ENCODE measurements at regions not wholly inside any gene's neighbourhood (a gene's known extent, or its start where the extent isn't known, plus 50 kb on each side); places are given as distances from the start of the nearest gene placed in this dataset.

- no peak overlapping the region for H3K27ac ChIP-seq (ENCODE audit: low read depth in 1 of 2, low read length in 2 of 2)
- no peak for DNase-seq (ENCODE audit: low spot score)
- no peaks in the 10 kb centered on the region for H3K27me3 ChIP-seq (ENCODE audit: control insufficient read depth in 4 of 4, insufficient read depth in 4 of 4, low read length in 3 of 4)
- H3K4me3 ChIP-seq (ENCODE audit: low read depth in 1 of 3, low read length in 3 of 3) = no peak overlapping the region
- H3K9me3 ChIP-seq (ENCODE audit: control insufficient read depth in 4 of 4, low read length in 3 of 4) = peaks cover under 1 to 12% (median 4%) of the 10 kb centered on the region in 4 donors
- WGBS = 88% methylated on average over 1 of the region's 1 CpG
- TF ChIP-seq TAF1 (conservative IDR thresholded peaks at IDR 0.05) (no peak), YY1 (IDR thresholded peaks at IDR 0.05) (no peak), GABPA (IDR thresholded peaks at IDR 0.05 in 1 of 2, conservative IDR thresholded peaks at IDR 0.05 in 1 of 2) (no peak), CTCF (IDR thresholded peaks at IDR 0.05; ENCODE audit: low read depth, low read length, missing input control) (no peak), JUND (IDR thresholded peaks at IDR 0.05) (no peak), EGR1 (IDR thresholded peaks at IDR 0.05; ENCODE audit: low read depth in 2 of 2) (no peak), HNF4A (conservative IDR thresholded peaks at IDR 0.05) (no peak), RXRA (IDR thresholded peaks at IDR 0.05) (no peak), FOXA2 (IDR thresholded peaks at IDR 0.05) (no peak), ATF3 (IDR thresholded peaks at IDR 0.05) (no peak)
- TF ChIP-seq, protein P1, sequence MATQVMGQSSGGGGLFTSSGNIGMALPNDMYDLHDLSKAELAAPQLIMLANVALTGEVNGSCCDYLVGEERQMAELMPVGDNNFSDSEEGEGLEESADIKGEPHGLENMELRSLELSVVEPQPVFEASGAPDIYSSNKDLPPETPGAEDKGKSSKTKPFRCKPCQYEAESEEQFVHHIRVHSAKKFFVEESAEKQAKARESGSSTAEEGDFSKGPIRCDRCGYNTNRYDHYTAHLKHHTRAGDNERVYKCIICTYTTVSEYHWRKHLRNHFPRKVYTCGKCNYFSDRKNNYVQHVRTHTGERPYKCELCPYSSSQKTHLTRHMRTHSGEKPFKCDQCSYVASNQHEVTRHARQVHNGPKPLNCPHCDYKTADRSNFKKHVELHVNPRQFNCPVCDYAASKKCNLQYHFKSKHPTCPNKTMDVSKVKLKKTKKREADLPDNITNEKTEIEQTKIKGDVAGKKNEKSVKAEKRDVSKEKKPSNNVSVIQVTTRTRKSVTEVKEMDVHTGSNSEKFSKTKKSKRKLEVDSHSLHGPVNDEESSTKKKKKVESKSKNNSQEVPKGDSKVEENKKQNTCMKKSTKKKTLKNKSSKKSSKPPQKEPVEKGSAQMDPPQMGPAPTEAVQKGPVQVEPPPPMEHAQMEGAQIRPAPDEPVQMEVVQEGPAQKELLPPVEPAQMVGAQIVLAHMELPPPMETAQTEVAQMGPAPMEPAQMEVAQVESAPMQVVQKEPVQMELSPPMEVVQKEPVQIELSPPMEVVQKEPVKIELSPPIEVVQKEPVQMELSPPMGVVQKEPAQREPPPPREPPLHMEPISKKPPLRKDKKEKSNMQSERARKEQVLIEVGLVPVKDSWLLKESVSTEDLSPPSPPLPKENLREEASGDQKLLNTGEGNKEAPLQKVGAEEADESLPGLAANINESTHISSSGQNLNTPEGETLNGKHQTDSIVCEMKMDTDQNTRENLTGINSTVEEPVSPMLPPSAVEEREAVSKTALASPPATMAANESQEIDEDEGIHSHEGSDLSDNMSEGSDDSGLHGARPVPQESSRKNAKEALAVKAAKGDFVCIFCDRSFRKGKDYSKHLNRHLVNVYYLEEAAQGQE (IDR thresholded peaks at IDR 0.05) = no peak
- H3K4me1 ChIP-seq (ENCODE audit: control insufficient read depth in 4 of 4, insufficient read depth in 4 of 4, low read length in 3 of 4) = no peaks in the 10 kb centered on the region
- no peak overlapping the region for H3K9ac ChIP-seq (ENCODE audit: low read depth in 1 of 2, low read length in 2 of 2)
- no peaks in the 10 kb centered on the region for H3K36me3 ChIP-seq (ENCODE audit: control insufficient read depth in 4 of 4, insufficient read depth in 3 of 4, low read depth in 1 of 4, low read length in 3 of 4)
Measured at GRCh38 chr3:130604806-130605205, 87.8 kb downstream of the COL6A6 start.

- H3K4me1 ChIP-seq (ENCODE audit: control insufficient read depth in 4 of 4, insufficient read depth in 4 of 4, low read length in 3 of 4) = no peaks in the 10 kb centered on the region
- no peak for DNase-seq (ENCODE audit: low spot score)
- TF ChIP-seq RXRA (IDR thresholded peaks at IDR 0.05) (no peak), TAF1 (conservative IDR thresholded peaks at IDR 0.05) (no peak), CTCF (IDR thresholded peaks at IDR 0.05; ENCODE audit: low read depth, low read length, missing input control) (no peak), SP1 (IDR thresholded peaks at IDR 0.05) (no peak), HNF4G (IDR thresholded peaks at IDR 0.05) (no peak), HNF4A (conservative IDR thresholded peaks at IDR 0.05) (no peak), NR2F2 (IDR thresholded peaks at IDR 0.05) (no peak), RAD21 (IDR thresholded peaks at IDR 0.05) (no peak), JUND (IDR thresholded peaks at IDR 0.05) (no peak), FOXA2 (IDR thresholded peaks at IDR 0.05) (no peak), EGR1 (IDR thresholded peaks at IDR 0.05; ENCODE audit: low read depth in 2 of 2) (no peak), YY1 (IDR thresholded peaks at IDR 0.05) (no peak), FOXA1 (IDR thresholded peaks at IDR 0.05) (no peak), ATF3 (IDR thresholded peaks at IDR 0.05) (no peak)
- TF ChIP-seq, protein P1 (IDR thresholded peaks at IDR 0.05) = no peak
- TF ChIP-seq, protein P2, sequence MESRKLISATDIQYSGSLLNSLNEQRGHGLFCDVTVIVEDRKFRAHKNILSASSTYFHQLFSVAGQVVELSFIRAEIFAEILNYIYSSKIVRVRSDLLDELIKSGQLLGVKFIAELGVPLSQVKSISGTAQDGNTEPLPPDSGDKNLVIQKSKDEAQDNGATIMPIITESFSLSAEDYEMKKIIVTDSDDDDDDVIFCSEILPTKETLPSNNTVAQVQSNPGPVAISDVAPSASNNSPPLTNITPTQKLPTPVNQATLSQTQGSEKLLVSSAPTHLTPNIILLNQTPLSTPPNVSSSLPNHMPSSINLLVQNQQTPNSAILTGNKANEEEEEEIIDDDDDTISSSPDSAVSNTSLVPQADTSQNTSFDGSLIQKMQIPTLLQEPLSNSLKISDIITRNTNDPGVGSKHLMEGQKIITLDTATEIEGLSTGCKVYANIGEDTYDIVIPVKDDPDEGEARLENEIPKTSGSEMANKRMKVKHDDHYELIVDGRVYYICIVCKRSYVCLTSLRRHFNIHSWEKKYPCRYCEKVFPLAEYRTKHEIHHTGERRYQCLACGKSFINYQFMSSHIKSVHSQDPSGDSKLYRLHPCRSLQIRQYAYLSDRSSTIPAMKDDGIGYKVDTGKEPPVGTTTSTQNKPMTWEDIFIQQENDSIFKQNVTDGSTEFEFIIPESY (IDR thresholded peaks at IDR 0.05) = no peak
- TF ChIP-seq, protein P3, sequence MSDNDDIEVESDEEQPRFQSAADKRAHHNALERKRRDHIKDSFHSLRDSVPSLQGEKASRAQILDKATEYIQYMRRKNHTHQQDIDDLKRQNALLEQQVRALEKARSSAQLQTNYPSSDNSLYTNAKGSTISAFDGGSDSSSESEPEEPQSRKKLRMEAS (IDR thresholded peaks at IDR 0.05) = no peak
Measured at GRCh38 chr3:130606336-130606735, 89.4 kb downstream of the COL6A6 start.

More at GRCh38 chr3:130606336-130606735, 89.4 kb downstream of the COL6A6 start:
- H3K27me3 ChIP-seq (ENCODE audit: control insufficient read depth in 4 of 4, insufficient read depth in 4 of 4, low read length in 3 of 4) = no peaks in the 10 kb centered on the region
- no peak overlapping the region for H3K9ac ChIP-seq (ENCODE audit: low read depth in 1 of 2, low read length in 2 of 2)
- peaks cover 0 to 12% (median 4%) of the 10 kb centered on the region in 4 donors for H3K9me3 ChIP-seq (ENCODE audit: control insufficient read depth in 4 of 4, low read length in 3 of 4)
- H3K4me3 ChIP-seq (ENCODE audit: low read depth in 1 of 3, low read length in 3 of 3) = no peak overlapping the region
- no peaks in the 10 kb centered on the region for H3K36me3 ChIP-seq (ENCODE audit: control insufficient read depth in 4 of 4, insufficient read depth in 3 of 4, low read depth in 1 of 4, low read length in 3 of 4)
- H3K27ac ChIP-seq (ENCODE audit: low read depth in 1 of 2, low read length in 2 of 2) = no peak overlapping the region

All from liver (tissue), 8 donors.